HEK293 (cell line): ENCODE measurements at regions not wholly inside any gene's neighbourhood (a gene's known extent, or its start where the extent isn't known, plus 50 kb on each side); places are given as distances from the start of the nearest gene placed in this dataset.
"Not testable (repeated sequence)": the region's sequence is repeated elsewhere in the genome, so short reads cannot be mapped to it uniquely, and the experiment has no call there.

Experiments
- CTCF ChIP-seq: fragments of 450-650 bp; formaldehyde crosslinking; IDR thresholded peaks from 2 replicates; pipeline ENCODE4 v1.5.1; 2016; ENCODE audit warnings: missing biosample characterization, missing genetic modification characterization
- KLF16 ChIP-seq: fragments of 450-650 bp; formaldehyde crosslinking; IDR thresholded peaks from 2 replicates; pipeline ENCODE4 v1.5.1; 2017; ENCODE audit warnings: missing biosample characterization, missing genetic modification characterization
- PATZ1 ChIP-seq: fragments of 450-650 bp; formaldehyde crosslinking; IDR thresholded peaks from 2 replicates; pipeline ENCODE4 v1.5.1; 2016; ENCODE audit warnings: missing biosample characterization, missing genetic modification characterization
- PBX3 ChIP-seq: sonication (generic); formaldehyde crosslinking; IDR thresholded peaks from 2 replicates; pipeline ENCODE4 v1.8.1; 2022; ENCODE audit warnings: mild to moderate bottlenecking, moderate library complexity, missing genetic modification reagents
- REST ChIP-seq: fragments of 450-650 bp; formaldehyde crosslinking; IDR thresholded peaks from 2 replicates; pipeline ENCODE4 v1.5.1; 2016; ENCODE audit warnings: missing biosample characterization, missing genetic modification characterization
- SETDB1 ChIP-seq: IDR thresholded peaks from one replicate; pipeline ENCODE4 v1.6.1; 2017; ENCODE audit warnings: mild to moderate bottlenecking, low read length, moderate library complexity, mixed read lengths; ENCODE audit not compliant: insufficient read length
- YY1 ChIP-seq: fragments of 450-650 bp; formaldehyde crosslinking; IDR thresholded peaks from 2 replicates; pipeline ENCODE4 v1.5.1; 2018; ENCODE audit warnings: missing biosample characterization, missing genetic modification characterization
- ZBTB44 ChIP-seq: fragments of 450-650 bp; IDR thresholded peaks from 2 replicates; pipeline ENCODE4 v1.5.1; 2018; ENCODE audit warnings: missing biosample characterization, mild to moderate bottlenecking, missing genetic modification characterization
- ZNF184 ChIP-seq: fragments of 450-650 bp; IDR thresholded peaks from 2 replicates; pipeline ENCODE4 v1.5.1; 2018; ENCODE audit warnings: missing biosample characterization, mild to moderate bottlenecking, missing genetic modification characterization
- ZNF48 ChIP-seq: fragments of 450-650 bp; formaldehyde crosslinking; IDR thresholded peaks from 2 replicates; pipeline ENCODE4 v1.5.1; 2016; ENCODE audit warnings: missing biosample characterization, missing genetic modification characterization
- ZNF639 ChIP-seq: fragments of 450-650 bp; formaldehyde crosslinking; IDR thresholded peaks from 2 replicates; pipeline ENCODE4 v1.5.1; 2016; ENCODE audit warnings: missing biosample characterization, missing genetic modification characterization
- ZNF664 ChIP-seq: fragments of 450-650 bp; formaldehyde crosslinking; IDR thresholded peaks from 2 replicates; pipeline ENCODE4 v1.5.1; 2016; ENCODE audit warnings: missing biosample characterization, missing genetic modification characterization
- ZNF792 ChIP-seq: fragments of 450-650 bp; formaldehyde crosslinking; IDR thresholded peaks from 2 replicates; pipeline ENCODE4 v1.5.1; 2016; ENCODE audit warnings: missing biosample characterization, missing genetic modification characterization

- TF ChIP-seq CTCF (tag by site-specific recombination); ZBTB44 (tag by site-specific recombination); ZNF792 (tag by site-specific recombination); KLF16 (tag by site-specific recombination); PBX3; YY1 (tag by site-specific recombination); REST (tag by site-specific recombination); PATZ1 (tag by site-specific recombination); ZNF639; ZNF184 (tag by site-specific recombination); ZNF48; SETDB1; ZNF664 (tag by site-specific recombination): not testable (repeated sequence)
These were observed 110.6 kb downstream of the NBPF8 start for GRCh38 chr1:120525386-120525785.
